Islet precursor cell (in vitro differentiated cells): ENCODE measurements at regions not wholly inside any gene's neighbourhood (a gene's known extent, or its start where the extent isn't known, plus 50 kb on each side); places are given as distances from the start of the nearest gene placed in this dataset.
A peak's percentile ranks its signal among the peaks of the same experiment; 100 is the strongest.

ENCODE experiments used
- DNase-seq: peaks from one replicate; pipeline ENCODE4 v3.0.0-alpha.2; 2018

GRCh38 chr13:104871456-104871855, 1664.0 kb downstream of the EFNB2 start:
- no peak for DNase-seq

- DNase-seq, result no peak
Observed at GRCh38 chr13:104869501-104869900, 1666.0 kb downstream of the EFNB2 start.

GRCh38 chr13:104868806-104869205, 1666.7 kb downstream of the EFNB2 start:
- DNase-seq, result no peak

GRCh38 chr13:104855581-104855980, 1679.9 kb downstream of the EFNB2 start:
- no peak for DNase-seq

- no peak for DNase-seq
Observed at GRCh38 chr13:104854698-104855097, 1680.8 kb downstream of the EFNB2 start.

- peak; percentile 53 for DNase-seq
Observed at GRCh38 chr13:104854007-104854406, 1681.5 kb downstream of the EFNB2 start.

- no peak for DNase-seq
Observed at GRCh38 chr13:104847922-104848321, 1687.5 kb downstream of the EFNB2 start.

- DNase-seq, result no peak
Observed at GRCh38 chr13:104843401-104843800, 1692.1 kb downstream of the EFNB2 start.

- no peak for DNase-seq
Observed at GRCh38 chr13:104841110-104841509, 1694.4 kb downstream of the EFNB2 start.

- DNase-seq, result no peak
Observed at GRCh38 chr13:104837756-104838155, 1697.7 kb downstream of the EFNB2 start.

- no peak for DNase-seq
Observed at GRCh38 chr13:104833221-104833620, 1702.2 kb downstream of the EFNB2 start.

GRCh38 chr13:104832231-104832630, 1703.2 kb downstream of the EFNB2 start:
- no peak for DNase-seq

- DNase-seq, result no peak
Observed at GRCh38 chr13:104831831-104832230, 1703.6 kb downstream of the EFNB2 start.

- DNase-seq, result no peak
Observed at GRCh38 chr13:104823709-104824108, 1711.8 kb downstream of the EFNB2 start.

- DNase-seq, result no peak
Observed at GRCh38 chr13:104823071-104823470, 1712.4 kb downstream of the EFNB2 start.

GRCh38 chr13:104817271-104817670, 1718.2 kb downstream of the EFNB2 start:
- no peak for DNase-seq

GRCh38 chr13:104816726-104817125, 1718.7 kb downstream of the EFNB2 start:
- DNase-seq, result no peak

- DNase-seq, result no peak
Observed at GRCh38 chr13:104810242-104810641, 1725.2 kb downstream of the EFNB2 start.

GRCh38 chr13:104809483-104809882, 1726.0 kb downstream of the EFNB2 start:
- DNase-seq, result no peak

- no peak for DNase-seq
Observed at GRCh38 chr13:104805346-104805745, 1730.1 kb downstream of the EFNB2 start.

- no peak for DNase-seq
Observed at GRCh38 chr13:104799152-104799551, 1732.9 kb upstream of the SLC10A2 start.

- DNase-seq, result no peak
Observed at GRCh38 chr13:104798486-104798885, 1732.3 kb upstream of the SLC10A2 start.

- no peak for DNase-seq
Observed at GRCh38 chr13:104796581-104796980, 1730.4 kb upstream of the SLC10A2 start.

- no peak for DNase-seq
Observed at GRCh38 chr13:104785952-104786351, 1719.7 kb upstream of the SLC10A2 start.

- no peak for DNase-seq
Observed at GRCh38 chr13:104784891-104785290, 1718.7 kb upstream of the SLC10A2 start.

- DNase-seq, result no peak
Observed at GRCh38 chr13:104782741-104783140, 1716.5 kb upstream of the SLC10A2 start.
